T-helper 1 cell (primary cell): ENCODE measurements at regions not wholly inside any gene's neighbourhood (a gene's known extent, or its start where the extent isn't known, plus 50 kb on each side); places are given as distances from the start of the nearest gene placed in this dataset.
"Not testable (repeated sequence)": the region's sequence is repeated elsewhere in the genome, so short reads cannot be mapped to it uniquely, and the experiment has no call there.

Experiments used
- DNase-seq, 5 donors: peaks; one replicate each; pipeline ENCODE4 v3.0.0-alpha.2; 2012 to 2020

DNA sequence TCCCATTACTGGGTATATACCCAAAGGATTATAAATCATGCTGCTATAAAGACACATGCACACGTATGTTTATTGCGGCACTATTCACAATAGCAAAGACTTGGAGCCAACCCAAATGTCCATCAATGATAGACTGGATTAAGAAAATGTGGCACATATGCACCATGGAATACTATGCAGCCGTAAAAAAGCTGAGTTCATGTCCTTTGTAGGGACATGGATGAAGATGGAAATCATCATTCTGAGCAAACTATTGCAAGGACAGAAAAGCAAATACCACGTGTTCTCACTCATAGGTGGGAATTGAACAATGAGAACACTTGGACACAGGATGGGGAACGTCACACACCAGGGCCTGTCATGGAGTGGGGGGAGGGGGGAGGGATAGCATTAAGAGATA, 175.0 kb upstream of the FZD8 start:
- not testable (repeated sequence) for DNase-seq

DNA sequence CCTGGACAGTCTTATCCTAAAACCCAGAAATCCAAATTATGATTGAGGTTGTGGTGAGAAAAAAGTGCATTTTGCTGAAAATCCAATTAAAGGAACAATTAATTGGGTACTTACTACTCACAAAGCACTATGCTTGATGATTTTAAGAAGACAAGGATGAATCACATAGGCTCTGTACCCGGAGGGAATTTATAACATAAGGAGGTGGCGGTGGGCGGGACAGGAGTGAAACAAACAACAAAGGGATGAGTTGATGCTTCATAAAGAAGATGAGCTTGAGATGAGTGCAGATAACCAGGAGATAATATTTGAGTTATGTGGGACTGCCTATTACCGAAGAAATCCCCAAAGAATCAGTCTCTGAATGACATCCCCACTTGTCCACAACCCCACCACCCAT, 171.1 kb upstream of the FZD8 start:
- no peak for DNase-seq

DNA sequence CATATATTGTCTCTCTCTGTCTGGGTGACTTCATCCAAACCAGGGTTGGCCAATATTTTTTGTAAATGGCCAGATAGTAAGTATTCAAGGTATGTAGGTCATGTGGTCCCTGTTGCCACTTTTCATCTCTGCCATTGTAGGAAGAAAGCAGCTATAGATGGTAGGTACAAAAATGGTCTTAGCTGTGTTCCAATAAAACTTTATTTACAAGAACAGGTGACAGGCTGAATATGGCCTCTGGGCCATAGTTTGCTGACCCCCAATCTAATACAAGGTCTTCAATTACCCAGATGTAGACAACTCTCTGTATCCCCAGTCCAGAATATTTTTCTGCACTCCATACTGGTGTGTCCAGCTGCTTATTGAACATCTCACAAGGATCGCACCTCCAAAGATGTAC, 166.2 kb upstream of the FZD8 start:
- no peak for DNase-seq

DNA sequence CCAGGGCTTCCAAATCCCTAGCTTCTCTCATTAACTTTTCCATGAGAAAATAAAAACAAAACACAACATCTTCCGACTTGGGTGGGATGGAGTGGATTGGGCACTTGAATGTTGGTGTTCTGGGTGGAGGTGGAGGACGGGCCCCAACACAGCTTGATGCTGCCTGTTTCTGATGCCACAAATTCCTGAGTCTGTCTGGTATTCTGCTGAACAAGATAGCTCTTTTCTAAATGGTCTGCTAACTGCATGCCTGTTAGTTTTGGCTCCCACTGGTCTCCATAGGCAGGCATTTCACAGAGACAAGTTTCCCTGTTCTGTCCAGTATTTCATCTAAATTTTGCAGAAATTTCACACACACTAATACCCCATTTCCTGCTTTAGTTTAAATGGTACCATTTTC, 160.9 kb upstream of the FZD8 start:
- no peak for DNase-seq

DNA sequence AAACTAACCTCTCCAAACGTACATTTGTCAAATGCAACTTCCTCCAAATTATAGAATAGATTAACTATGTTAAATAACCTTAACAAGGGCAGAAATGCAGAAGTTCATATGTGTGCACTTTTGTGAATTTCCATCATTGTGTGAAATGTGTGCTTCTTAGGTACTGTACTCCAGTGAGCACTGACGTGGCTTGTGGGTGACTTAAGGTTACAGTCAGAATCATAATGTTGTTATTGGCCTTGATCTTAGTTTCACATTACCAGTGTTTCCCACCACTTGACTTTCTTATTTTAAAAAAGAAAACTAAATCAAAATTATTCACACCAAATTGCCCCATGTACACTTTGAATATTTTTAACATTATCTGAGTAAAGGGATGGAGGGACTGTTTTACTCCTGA, 155.1 kb upstream of the FZD8 start:
- DNase-seq, result no peak

DNA sequence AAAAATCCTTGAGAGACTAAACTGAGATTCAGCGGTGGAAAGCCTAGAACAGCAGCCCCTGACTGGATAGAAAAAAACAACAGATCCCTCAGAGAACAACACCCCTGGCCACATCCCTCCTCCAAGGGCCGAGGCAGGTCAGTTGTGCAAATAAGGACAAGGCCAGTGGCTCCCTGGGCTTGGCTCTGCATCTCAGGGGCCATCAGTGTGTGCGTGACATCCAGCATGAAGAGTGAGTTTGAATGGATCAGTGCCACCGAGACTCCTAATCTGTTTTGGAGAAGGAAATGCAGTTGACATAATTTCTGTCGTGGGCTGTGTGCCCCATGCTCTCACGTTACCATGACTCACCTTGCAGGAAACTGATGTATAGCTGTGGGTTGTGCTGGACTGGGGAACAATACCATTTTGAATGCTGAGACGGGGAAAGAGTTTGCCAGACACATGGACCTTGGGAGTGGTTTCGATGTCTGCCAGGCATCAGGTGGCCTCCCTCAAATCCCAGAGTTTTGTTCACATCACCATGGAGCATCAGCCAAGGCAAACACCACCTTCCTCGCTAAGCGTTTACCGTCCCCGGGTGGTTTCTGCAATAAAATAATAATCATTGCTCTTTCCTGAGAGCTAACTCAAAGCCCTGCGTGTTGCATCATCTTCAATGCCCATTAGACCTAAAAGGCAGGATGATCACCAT, 153.2 kb upstream of the FZD8 start:
- no peak for DNase-seq

DNA sequence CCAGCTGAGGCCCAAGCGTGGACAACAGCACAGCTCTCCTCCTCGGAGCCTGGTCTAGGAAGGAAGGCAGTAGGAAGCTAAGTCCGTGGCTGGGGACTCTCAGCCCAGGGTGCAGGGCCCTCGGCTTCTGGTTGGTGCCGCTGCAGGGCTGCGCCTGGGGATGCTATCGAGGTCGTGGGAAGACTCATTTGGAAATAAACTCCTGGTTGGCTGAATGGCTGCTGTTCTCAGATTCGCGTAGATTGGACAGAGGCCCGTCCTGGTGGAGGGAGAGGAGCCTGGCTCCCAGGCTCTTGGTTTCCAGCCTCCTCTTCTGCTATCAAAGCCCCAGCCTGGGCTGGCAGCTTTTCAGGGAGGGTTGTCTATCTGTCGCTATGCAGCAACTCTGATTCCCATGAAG, 152.6 kb upstream of the FZD8 start:
- no peak for DNase-seq

DNA sequence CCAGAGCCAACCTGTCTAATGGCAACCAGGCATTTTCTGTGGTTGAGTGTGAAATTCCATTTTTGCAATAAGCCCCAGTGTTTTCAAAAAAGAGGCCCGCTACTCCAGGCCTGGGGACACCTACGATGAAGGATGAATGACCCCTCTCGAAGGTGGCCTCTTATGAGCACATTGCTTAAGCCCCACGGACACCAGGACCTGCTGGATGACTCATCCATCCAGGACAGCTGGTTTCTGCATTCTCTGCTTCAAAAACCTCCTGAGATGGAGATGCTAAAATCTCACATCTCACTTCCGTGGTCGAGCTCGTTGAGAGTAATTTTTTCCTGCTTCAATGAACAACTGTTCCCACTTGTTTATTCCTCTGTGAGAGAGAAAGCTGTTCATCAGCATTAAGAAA, 150.2 kb upstream of the FZD8 start:
- no peak for DNase-seq

DNA sequence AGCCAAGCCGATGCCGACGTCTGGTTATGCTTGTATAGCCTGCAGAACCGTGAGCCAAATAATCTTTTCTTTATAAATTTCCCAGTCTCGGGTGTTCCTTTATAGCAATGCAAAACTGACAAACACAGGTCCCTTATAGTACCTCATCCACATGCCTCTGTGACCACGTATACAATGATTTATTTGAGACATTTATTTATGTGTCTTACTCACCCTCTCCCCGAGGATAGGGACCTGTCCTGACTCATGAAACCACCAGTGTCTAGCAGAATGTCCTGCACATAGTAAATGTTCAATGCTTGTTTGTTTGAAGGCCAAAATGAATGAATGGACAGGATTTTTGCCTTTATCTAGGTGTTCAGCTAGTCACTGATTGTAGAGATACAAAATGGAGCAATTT, 147.9 kb upstream of the FZD8 start:
- no peak for DNase-seq

DNA sequence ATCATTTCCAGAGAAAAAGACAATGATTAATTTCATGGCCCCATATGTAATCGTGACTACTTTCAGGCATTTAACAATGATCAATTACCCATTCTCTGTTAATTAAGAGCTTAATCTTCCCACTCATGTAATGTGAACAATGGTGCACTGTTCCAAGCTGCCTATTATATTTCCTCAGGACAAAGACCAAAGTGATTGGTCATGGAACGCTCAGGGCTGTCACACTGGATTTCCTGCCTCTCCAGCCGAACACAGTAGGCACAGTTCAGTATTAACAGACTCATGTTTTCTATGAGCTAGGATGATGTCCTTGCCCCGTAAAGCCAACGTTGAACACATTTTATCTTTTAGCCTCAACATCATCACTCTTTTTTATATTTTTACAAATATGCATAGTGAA, 142.7 kb upstream of the FZD8 start:
- no peak for DNase-seq

DNA sequence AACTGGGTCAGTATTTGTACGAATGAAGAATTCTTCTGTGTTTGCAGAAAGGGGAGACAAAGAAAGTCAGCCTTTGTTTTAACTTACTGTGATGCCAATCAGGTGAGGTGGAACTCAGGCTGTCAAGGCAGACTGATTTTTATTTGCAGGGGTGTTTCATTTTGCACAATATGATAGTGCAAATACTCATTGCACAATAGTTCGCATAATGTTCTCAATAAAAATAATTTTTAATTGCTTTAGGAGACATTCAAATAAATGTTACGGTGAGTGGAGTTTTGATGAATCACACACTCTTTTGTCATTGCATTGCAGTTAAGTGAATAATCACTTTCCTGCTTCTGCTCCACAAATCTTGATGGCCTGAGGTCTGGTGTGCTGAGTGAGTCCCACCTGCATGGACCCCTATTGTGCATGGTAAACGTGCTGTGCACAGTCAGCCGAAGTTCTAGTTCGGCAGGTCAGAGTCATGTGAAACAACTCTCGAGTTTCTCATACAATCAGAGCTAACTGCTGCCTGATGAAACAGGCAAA, 141.3 kb upstream of the FZD8 start:
- DNase-seq, result no peak

DNA sequence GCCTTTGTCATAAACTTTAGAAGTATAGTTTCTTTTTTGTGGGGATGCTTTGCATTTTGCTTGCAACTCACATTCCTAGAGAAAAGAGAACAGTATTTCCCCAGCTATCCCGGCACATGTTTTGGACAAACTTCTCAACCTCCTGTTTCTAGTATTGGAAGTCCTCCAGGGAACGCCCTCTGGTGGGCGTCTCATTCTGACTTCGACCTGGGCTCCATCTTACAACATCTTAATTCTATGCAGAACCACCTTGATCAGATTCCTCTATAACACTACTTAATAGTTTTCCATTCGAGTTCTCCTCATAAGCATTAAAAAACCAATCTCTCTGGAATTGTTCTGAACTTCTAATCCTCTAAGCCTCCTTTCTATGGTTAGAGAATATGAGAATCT, 139.5 kb upstream of the FZD8 start:
- DNase-seq, result no peak

DNA sequence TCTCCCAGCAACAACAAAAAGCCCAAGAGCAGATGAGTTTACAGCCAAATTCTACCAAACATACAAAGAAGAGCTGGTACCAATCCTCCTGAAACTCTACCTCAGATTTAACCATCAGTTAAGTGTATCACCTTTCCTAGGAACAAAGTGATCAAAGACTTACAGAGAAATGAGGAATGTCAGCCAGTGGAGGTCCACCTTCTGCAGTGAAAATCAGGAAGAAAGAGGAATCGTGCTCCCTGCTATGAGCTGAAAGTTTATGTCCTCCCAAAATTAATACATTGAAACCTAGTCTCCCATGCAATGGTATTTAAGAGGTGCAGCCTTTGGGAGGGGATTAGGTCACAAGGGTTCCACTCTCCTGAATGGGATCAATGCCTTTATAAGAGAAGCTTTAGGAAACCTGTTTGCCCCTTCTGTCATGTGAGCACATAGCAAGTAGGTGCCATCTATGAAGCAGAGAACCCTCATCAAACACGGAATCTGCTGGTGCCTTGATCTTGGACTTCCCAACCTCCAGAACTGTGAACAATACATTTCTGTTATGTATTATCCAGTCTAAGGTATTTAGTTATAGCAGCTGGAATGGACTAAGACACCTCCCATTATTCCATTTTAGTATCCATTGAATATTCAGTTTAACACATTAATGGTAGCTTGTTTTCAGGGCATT, 139.0 kb upstream of the FZD8 start:
- no peak for DNase-seq

DNA sequence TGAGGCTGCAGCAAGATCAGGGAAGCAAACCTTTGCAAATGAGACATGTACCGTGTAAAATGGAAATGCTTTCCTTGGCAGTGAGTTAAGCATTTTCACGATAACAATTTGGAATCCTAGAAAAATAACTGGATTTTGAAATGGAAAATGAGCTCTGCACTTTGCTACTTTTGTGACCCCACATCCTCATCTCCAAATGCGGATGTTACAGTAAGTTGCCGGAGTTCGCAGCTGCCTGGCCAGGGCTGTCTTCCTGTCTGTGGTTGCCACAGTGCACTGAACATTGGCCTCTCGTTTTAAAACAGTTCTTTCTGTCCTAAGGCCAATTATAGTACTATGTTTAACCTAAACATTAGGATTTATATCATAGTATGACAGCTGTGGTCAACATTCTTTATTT, 136.2 kb upstream of the FZD8 start:
- no peak for DNase-seq

DNA sequence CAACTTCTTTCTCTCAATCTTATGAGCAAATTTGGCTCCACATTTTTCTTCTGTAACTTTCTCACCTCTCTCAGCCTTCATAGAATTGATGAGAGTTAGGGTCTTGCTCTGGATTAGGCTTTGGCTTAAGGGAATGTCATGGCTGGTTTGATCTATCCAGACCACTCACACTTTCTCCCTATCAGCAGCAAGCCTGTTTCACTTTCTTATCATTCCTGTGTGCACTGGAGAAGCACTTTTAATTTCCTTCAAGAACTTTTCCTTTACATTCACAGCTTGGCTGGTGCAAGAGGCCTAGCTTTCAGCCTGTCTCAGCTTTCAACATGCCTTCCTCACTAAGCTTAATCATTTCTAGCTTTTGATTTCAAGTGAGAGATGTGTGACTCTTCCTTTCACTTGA, 134.5 kb upstream of the FZD8 start:
- not testable (repeated sequence) for DNase-seq

DNA sequence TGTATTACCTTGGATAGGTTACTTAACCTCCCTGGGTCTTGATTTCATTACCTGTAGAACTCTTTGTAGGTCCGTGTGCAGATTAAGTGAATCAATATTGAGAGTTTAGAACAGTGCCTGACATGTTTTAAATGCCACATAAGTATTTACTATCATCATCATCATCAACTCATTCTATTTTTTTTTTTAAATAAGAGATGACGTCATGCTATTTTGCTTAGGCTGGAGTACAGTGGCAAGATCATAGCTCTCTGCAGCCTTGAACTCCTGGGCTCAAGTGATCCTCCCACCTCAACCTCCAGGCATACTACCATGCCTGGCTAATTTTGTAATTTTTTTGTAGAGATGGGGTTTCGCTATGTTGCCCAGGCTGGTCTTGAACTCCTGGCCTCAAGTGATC, 132.0 kb upstream of the FZD8 start:
- no peak for DNase-seq

DNA sequence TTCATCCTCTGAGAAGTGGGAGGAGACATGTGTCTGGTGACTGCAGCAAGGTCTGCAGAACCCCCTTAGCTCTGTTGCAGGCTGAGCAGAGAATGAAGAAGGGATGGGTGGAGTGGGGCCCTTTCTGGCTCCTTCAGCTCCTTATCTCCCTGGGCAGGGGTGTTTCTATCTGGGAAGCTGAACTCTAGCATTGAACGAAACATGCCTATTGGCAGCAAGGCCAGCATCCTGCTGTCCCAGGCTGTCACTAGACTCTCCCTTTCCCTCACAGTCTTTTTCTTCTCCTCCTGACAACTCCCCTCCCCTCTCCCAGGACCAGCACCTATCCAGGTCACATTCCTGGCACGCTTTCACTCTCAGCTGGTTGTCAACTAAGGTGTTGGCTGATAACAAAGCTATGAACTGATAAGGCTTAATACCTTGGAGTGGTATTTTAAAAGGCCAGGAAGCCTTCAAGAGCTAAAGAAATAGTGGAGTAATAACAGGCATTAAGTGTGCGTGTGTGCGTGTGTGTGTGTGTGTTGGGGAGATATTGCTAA, 128.8 kb upstream of the FZD8 start:
- no peak for DNase-seq

DNA sequence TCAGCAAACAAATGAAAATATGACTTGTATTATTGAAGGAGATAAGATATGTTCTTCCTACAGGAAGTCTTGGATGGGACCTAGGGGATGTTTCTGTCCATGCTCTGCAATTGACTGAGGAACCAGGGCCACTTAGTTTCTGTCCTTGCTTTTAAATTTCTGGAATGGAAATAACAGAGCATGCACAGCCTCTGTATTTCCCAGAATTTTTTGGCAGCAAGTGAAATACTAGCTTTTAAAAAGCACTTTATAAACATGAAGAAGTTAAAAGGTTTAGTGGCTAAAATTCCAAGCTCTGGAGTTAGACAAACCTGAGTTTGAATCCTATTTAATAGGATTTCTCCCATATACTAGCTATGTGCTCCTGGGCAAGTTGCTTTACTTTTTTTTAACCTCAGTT, 127.7 kb upstream of the FZD8 start:
- DNase-seq, result no peak

DNA sequence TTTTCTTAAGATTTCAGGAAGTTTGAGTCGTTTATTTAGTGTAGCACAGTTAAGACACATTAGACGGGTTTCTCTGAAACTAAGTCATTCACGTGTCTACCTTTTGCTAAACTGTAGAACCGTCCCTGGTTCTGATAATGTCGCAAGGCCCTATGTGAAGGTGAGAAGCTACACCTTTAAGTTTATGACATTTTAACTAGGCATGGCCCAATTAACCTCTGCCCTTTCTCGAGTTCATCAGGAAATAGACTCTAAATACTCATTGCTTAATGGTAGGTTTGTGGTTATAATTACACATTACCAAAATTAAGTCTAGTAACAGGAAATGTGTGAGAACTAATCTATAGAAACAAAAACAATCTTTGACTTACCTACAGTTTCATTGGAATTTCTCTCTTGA, 126.6 kb upstream of the FZD8 start:
- no peak for DNase-seq

DNA sequence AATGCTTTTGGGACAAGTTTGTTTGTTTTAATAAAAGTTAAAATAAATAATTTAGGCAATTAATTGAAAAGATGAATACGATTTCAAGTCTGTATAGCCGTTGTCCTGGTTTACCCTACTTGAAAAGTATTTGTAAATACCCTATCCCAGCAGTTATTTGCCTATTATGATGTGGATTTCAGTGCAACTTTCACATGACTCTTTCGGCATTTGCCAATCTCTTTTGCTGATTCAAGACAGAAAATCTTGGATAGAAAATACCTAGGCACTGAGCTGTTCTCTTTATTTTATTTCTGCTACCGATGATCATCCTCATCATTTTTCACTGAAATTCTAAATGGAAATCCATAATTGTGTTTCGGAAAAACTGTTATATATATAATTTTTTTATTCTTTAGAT, 125.9 kb upstream of the FZD8 start:
- DNase-seq, result no peak

DNA sequence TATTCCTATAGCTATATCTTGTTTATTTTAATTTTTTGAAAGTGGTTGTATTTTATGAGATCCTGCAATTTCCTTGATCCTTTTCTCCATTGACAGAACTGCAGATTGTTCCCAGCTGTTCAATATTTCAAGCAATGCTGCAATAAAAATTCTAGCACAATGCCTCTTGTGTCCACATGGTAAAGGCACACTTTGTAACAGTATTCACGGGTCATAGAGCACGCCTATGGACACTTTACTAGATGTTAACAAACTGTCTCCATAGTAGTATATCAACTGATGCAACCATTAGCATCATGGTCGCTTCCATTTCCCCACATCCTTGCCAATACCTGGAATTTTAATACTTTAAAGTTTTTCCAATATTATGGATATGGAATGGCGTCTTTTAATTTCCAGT, 123.9 kb upstream of the FZD8 start:
- no peak for DNase-seq

DNA sequence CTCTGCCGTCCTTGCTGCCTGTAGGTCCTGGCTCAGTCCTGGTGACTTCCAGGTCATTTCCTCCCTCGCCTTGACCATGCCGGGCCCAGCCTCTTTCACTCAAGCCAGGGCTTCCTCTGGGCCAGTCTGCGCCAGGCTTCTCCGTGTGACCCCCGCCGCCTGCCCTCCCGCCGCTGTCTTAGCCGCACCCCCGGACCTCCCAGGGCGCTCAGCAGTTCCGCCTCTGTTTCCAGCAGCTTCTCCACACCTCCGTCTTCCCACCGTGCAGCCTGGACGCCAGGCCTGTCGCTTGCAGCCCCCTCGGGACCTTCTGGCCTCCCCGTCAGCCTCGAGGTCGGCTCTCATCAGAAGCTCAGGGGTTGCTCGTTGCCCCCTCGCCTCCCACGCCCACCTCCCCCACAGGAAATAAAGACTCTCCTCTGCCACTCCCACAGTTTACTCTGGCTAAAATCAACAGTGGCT, 123.0 kb upstream of the FZD8 start:
- DNase-seq, result peak in 1 of 5 donors; percentile 11

DNA sequence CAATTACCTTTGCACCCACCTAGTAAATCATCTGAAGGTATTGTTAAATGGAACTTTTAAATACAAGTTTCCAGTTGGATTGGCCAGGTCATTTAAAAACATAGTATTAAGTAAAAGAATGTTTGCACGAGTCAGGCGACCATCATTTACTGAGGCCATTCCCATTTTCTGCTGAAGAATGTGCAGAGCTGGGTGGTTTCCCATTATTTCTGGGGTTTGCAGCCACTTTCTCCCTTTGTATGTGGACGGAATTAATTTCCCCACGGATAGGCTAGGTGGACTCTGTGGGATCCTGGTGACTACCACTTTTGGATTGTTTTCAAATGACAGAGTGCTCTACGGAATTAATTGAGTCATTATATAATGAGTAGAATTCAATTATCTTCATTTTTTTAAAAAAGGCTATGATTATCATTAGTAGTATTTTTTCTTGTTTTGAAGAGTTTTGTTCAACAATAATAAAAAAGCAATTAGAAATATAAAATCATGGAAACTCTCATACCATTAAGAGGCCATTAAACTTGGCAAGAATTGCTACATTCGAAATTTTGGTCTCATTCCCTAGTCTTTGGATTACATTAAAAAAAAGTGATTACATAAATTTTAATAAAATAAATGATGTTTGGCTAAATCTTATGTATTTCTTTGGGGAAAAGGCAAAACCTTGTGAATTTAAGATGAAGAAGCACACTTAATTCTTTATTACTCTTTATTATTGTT, 120.4 kb upstream of the FZD8 start:
- no peak for DNase-seq

DNA sequence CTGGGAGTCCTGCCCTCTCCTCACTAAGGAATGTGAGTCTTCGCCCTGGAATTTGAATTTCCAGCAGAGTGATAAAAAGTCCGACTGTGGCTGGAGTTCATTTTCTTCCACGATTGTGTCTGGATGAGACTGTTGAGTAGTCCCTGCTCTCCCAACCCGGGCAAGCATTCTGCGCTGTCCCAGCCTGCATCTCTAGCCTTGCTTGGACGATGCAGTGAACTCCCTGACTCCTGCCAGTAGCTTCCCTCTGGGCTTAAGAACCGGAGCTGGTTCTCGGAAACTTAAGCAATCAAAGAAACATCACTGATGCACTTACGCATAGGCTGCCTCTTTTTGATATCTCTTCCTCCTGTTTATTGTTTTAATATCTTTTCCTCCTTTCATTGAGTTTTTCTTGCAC, 116.0 kb upstream of the FZD8 start:
- DNase-seq, result no peak
